MCF 10A (cell line): ENCODE measurements at regions not wholly inside any gene's neighbourhood (a gene's known extent, or its start where the extent isn't known, plus 50 kb on each side); places are given as distances from the start of the nearest gene placed in this dataset.
A peak's percentile ranks its signal among the peaks of the same experiment; 100 is the strongest.

Source experiments
- BruUV-seq: library from RNA; stranded (reverse); fragments of 400-500 nt; replicated peaks from 2 replicates; lab custom pipeline; 2021; lab: Mats Ljungman, UMichigan
- CTCF ChIA-PET: fragments of 300-600 bp; sonication (Branson Sonifier 250); formaldehyde crosslinking; extraction: SDS; loops from one replicate; lab custom pipeline; 2021; ENCODE audit warnings: antibody characterized with exemption, inconsistent platforms; lab: Yijun Ruan, JAX
- POLR2A ChIA-PET: fragments of 300-600, 350-650 bp; sonication (Branson Sonifier 250); formaldehyde crosslinking; extraction: SDS; loops from one replicate; lab custom pipeline; 2020; ENCODE audit warnings: antibody characterized with exemption, inconsistent platforms; lab: Yijun Ruan, JAX
- DNase-seq: peaks from one replicate; pipeline ENCODE4 v3.0.0-alpha.2; 2018; ENCODE audit not compliant: unreplicated experiment
- H3K27ac Mint-ChIP-seq: one replicate; pipeline ENCODE4 v1.8.0; 2022; ENCODE audit warnings: mild to moderate bottlenecking, low read depth, mixed read lengths; ENCODE audit not compliant: unreplicated experiment
- H3K27me3 Mint-ChIP-seq: one replicate; pipeline ENCODE4 v1.8.0; 2022; ENCODE audit warnings: mixed read lengths; ENCODE audit not compliant: insufficient read depth, unreplicated experiment
- H3K36me3 Mint-ChIP-seq: one replicate; pipeline ENCODE4 v1.8.0; 2022; ENCODE audit warnings: mild to moderate bottlenecking, moderate library complexity, mixed read lengths; ENCODE audit not compliant: insufficient read depth, unreplicated experiment
- H3K4me1 Mint-ChIP-seq: one replicate; pipeline ENCODE4 v1.8.0; 2022; ENCODE audit warnings: mixed read lengths; ENCODE audit not compliant: insufficient read depth, unreplicated experiment
- H3K4me3 Mint-ChIP-seq: one replicate; pipeline ENCODE4 v1.8.0; 2022; ENCODE audit warnings: mild to moderate bottlenecking, moderate library complexity, mixed read lengths; ENCODE audit not compliant: unreplicated experiment
- H3K9me3 Mint-ChIP-seq: one replicate; pipeline ENCODE4 v1.8.0; 2022; ENCODE audit warnings: mixed read lengths; ENCODE audit not compliant: unreplicated experiment
- CTCF ChIP-seq: fragments of 200-600 bp; IDR thresholded peaks from one replicate; pipeline ENCODE4 v1.8.0; 2022; ENCODE audit warnings: antibody characterized with exemption, mild to moderate bottlenecking; ENCODE audit not compliant: unreplicated experiment
- intact Hi-C: fragments of 100-400 bp; cut with micrococcal nuclease; formaldehyde crosslinking; loops from 2 replicates; pipeline ENCODE4 v1.14.1; 2022

- Mint-ChIP-seq H3K27me3 (no peaks in the 10 kb centered on the region), H3K9me3 (no peaks in the 10 kb centered on the region), H3K4me1 (peaks cover 14% of the 10 kb centered on the region), H3K27ac (no peak overlapping the region), H3K36me3 (no peaks in the 10 kb centered on the region), H3K4me3 (no peak overlapping the region)
- intact Hi-C loops: no loop called here
- DNase-seq: no peak
- POLR2A ChIA-PET: interaction anchor here (0.8 kb wide), 1 partner anchor 20 kb away, joined by 3 read pairs; no protein-coding TSS in a partner anchor
- CTCF ChIA-PET: no interaction called here
- BruUV-seq: no TSS peak
- TF ChIP-seq CTCF: no peak
These were observed 313.4 kb upstream of the BOD1L1 start for GRCh38 chr4:13940921-13941320.

- no peak for TF ChIP-seq CTCF
- intact Hi-C loops: no loop called here
- no peaks in the 10 kb centered on the region for H3K27me3 Mint-ChIP-seq
- BruUV-seq: no TSS peak
- CTCF ChIA-PET: no interaction called here
- H3K9me3 Mint-ChIP-seq: no peaks in the 10 kb centered on the region
- no peak overlapping the region for H3K27ac Mint-ChIP-seq
- POLR2A ChIA-PET: no interaction called here
- no peak for DNase-seq
- peaks cover 14% of the 10 kb centered on the region for H3K4me1 Mint-ChIP-seq
- no peak overlapping the region for H3K4me3 Mint-ChIP-seq
- no peaks in the 10 kb centered on the region for H3K36me3 Mint-ChIP-seq
These were observed 315.5 kb upstream of the BOD1L1 start for GRCh38 chr4:13942977-13943376.

- peaks cover 14% of the 10 kb centered on the region for H3K4me1 Mint-ChIP-seq
- no peaks in the 10 kb centered on the region for H3K9me3 Mint-ChIP-seq
- H3K27ac Mint-ChIP-seq: no peak overlapping the region
- no peak for TF ChIP-seq CTCF
- no peaks in the 10 kb centered on the region for H3K36me3 Mint-ChIP-seq
- peak overlapping the region; percentile 38 for H3K4me3 Mint-ChIP-seq
- POLR2A ChIA-PET: no interaction called here
- CTCF ChIA-PET: no interaction called here
- no peaks in the 10 kb centered on the region for H3K27me3 Mint-ChIP-seq
- DNase-seq: peak; percentile 90
- no TSS peak for BruUV-seq
- intact Hi-C loops: no loop called here
These were observed 316.6 kb upstream of the BOD1L1 start for GRCh38 chr4:13944095-13944511.

- Mint-ChIP-seq H3K27me3 (no peaks in the 10 kb centered on the region), H3K27ac (no peak overlapping the region), H3K4me3 (no peak overlapping the region), H3K36me3 (no peaks in the 10 kb centered on the region), H3K4me1 (peaks cover 11% of the 10 kb centered on the region), H3K9me3 (no peaks in the 10 kb centered on the region)
- intact Hi-C loops: no loop called here
- TF ChIP-seq CTCF: no peak
- no TSS peak for BruUV-seq
- DNase-seq: no peak
- ChIA-PET CTCF (no interaction called here), POLR2A (interaction anchor here (1.0 kb wide), 1 partner anchor 1053 kb away, joined by 3 read pairs; no protein-coding TSS in a partner anchor)
These were observed 320.4 kb upstream of the BOD1L1 start for GRCh38 chr4:13947921-13948320.
